Adrenal gland (tissue), 5 donors: ENCODE measurements at regions not wholly inside any gene's neighbourhood (a gene's known extent, or its start where the extent isn't known, plus 50 kb on each side); places are given as distances from the start of the nearest gene placed in this dataset.

ENCODE experiments used
- CTCF ChIP-seq, 6 experiments: fragments of 450-650 bp in 4 of 6; fragments of 200-600 bp in 2 of 6; sonication (generic) in 1 of 6; IDR thresholded peaks; 1 replicate in 5 of 6; 2 replicates in 1 of 6; pipeline versions ENCODE4 v1.5.1 to v1.8.0; 2016 to 2021; ENCODE audit warnings: antibody characterized with exemption in 6 of 6, mild to moderate bottlenecking in 2 of 6, moderate library complexity in 1 of 6
- POLR2A ChIP-seq, 2 donors: fragments of 450-650 bp; IDR thresholded peaks; one replicate each; pipeline ENCODE4 v1.6.1; 2017; ENCODE audit warnings: antibody characterized with exemption in 2 of 2, mild to moderate bottlenecking in 2 of 2, moderate library complexity in 1 of 2
- donor health status: DM: no; HTN: no; CAD: no.

- TF ChIP-seq CTCF (IDR thresholded peaks at IDR 0.05), result no peak
- no peak for TF ChIP-seq POLR2A (IDR thresholded peaks at IDR 0.05)
Measured at GRCh38 chr14:101044741-101045140, 141.2 kb upstream of the RTL1 start.
